Right lobe of liver (tissue), 4 donors: ENCODE measurements at regions not wholly inside any gene's neighbourhood (a gene's known extent, or its start where the extent isn't known, plus 50 kb on each side); places are given as distances from the start of the nearest gene placed in this dataset.

Experiments
- POLR2A ChIP-seq: fragments of 450-650 bp; IDR thresholded peaks from one replicate; pipeline ENCODE4 v1.6.1; 2017; ENCODE audit warnings: antibody characterized with exemption, mild to moderate bottlenecking
- TF ChIP-seq, protein P1 (sequence below), 4 donors: fragments of 200-600 bp in 3 of 4; fragments of 450-650 bp in 1 of 4; IDR thresholded peaks; one replicate each; pipeline versions ENCODE4 v1.5.1 to v1.8.0; 2016 to 2022; ENCODE audit warnings: antibody characterized with exemption in 4 of 4, mild to moderate bottlenecking in 2 of 4
- donor health status: DM: no; HTN: no; CAD: no.
- donor health status: DM: no; HTN: no; CAD: no.
- donor health status: DM: no; HTN: yes; CAD: no.

DNA sequence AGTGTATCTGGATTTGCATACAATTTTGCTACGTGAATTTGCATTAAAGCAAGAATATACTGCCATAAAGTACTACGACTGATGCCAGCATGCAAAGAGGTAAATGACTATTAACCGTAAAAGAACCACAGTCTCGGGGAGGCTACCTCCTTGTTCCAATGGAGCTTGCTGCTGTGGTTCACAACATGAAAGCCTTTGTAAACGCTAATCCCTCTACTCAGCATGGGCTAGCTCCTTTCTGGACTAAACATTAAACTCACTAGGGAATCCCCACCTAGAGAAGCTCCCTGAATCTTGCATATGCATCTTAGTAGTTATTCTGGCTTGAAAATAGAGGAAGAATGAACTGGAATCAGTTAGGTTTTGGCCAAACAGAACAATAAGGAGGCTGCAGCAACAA is 60.5 kb upstream of the ARHGAP32 start:
- TF ChIP-seq, protein P1, sequence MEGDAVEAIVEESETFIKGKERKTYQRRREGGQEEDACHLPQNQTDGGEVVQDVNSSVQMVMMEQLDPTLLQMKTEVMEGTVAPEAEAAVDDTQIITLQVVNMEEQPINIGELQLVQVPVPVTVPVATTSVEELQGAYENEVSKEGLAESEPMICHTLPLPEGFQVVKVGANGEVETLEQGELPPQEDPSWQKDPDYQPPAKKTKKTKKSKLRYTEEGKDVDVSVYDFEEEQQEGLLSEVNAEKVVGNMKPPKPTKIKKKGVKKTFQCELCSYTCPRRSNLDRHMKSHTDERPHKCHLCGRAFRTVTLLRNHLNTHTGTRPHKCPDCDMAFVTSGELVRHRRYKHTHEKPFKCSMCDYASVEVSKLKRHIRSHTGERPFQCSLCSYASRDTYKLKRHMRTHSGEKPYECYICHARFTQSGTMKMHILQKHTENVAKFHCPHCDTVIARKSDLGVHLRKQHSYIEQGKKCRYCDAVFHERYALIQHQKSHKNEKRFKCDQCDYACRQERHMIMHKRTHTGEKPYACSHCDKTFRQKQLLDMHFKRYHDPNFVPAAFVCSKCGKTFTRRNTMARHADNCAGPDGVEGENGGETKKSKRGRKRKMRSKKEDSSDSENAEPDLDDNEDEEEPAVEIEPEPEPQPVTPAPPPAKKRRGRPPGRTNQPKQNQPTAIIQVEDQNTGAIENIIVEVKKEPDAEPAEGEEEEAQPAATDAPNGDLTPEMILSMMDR (IDR thresholded peaks at IDR 0.05) = no peak
- no peak for TF ChIP-seq POLR2A
